ENCODE measurements at regions not wholly inside any gene's neighbourhood (a gene's known extent, or its start where the extent isn't known, plus 50 kb on each side); places are given as distances from the start of the nearest gene placed in this dataset.

DNA sequence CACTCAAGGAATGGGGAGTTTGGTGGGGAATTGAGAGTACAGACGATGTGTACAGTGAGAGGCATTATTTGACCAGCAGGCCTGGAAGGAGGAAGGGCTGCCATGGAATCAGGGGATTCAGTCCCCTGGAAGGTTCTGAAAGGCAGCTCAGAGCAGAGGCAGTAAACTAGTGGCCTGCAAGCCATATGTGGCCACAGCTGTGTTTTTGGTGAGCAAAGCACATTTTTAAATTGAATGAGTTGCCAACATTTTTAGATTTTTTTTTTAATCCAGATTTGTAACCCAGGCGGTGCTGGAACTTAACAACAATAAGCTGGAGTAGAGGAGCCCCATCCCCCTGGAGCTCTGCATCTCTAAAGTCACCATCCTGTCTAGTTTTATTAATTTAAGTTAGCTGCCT, 95.3 kb upstream of the IPO5 start:
- no peak overlapping the region for H2AK5ac ChIP-seq (ENCODE audit: low read depth, low read length)
- H3K4me2 ChIP-seq (ENCODE audit: insufficient read depth in 1 of 2, low read depth in 2 of 2, low read length in 2 of 2) = no peak overlapping the region
- ChIA-PET CTCF (ENCODE audit: partially characterized antibody) (interaction anchor here (0.9 to 5.0 kb wide), 5 partner anchors 10 to 588 kb away, joined by 3 to 82 read pairs (median 3); no protein-coding TSS in a partner anchor), POLR2A (ENCODE audit: partially characterized antibody) (interaction anchor here (0.8 kb wide), 1 partner anchor 284 kb away, joined by 3 read pairs; no protein-coding TSS in a partner anchor)
- H3K4me1 ChIP-seq (replicated peaks in 1 of 4; ENCODE audit: control insufficient read depth in 3 of 4, insufficient read depth in 4 of 4, low read length in 3 of 4) = peaks cover 0 to 2% (median 0%) of the 10 kb centered on the region in 4 experiments; a peak in 2 of 7 replicates
- H4K8ac ChIP-seq (ENCODE audit: extremely low read depth, insufficient read depth, low read length) = no peak overlapping the region
- H2BK20ac ChIP-seq (ENCODE audit: low read length) = no peak overlapping the region
- FAIRE-seq (no peak), DNase-seq (ENCODE audit: low read depth in 1 of 2, low spot score in 2 of 2) (no peak)
- no peak overlapping the region for H4K91ac ChIP-seq (replicated peaks; ENCODE audit: insufficient read length, low read length)
- no peak overlapping the region for H3K14ac ChIP-seq (ENCODE audit: insufficient read length)
- no peak for TF ChIP-seq SP4 (IDR thresholded peaks at IDR 0.05; ENCODE audit: low read length)
- TF ChIP-seq, protein P1, sequence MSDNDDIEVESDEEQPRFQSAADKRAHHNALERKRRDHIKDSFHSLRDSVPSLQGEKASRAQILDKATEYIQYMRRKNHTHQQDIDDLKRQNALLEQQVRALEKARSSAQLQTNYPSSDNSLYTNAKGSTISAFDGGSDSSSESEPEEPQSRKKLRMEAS (IDR thresholded peaks at IDR 0.05) = no peak
- TF ChIP-seq CHD2 (IDR thresholded peaks at IDR 0.05; ENCODE audit: low read length) = no peak
- H3K27me3 ChIP-seq (replicated peaks in 1 of 4; ENCODE audit: control insufficient read depth in 3 of 4, extremely low read depth in 1 of 4, insufficient read depth in 3 of 4, low read length in 3 of 4) = no peaks in the 10 kb centered on the region
- H3K23ac ChIP-seq (ENCODE audit: insufficient read length) = no peak overlapping the region
- no peak overlapping the region for H3K4ac ChIP-seq (replicated peaks; ENCODE audit: insufficient read length, low read depth, low read length)
- no peak overlapping the region for H3K18ac ChIP-seq (ENCODE audit: extremely low read depth, low read length)
- H3K79me2 ChIP-seq (ENCODE audit: control insufficient read depth in 1 of 2, insufficient read depth in 2 of 2, low read length in 2 of 2) = no peaks in the 10 kb centered on the region
- no peak overlapping the region for H3K4me3 ChIP-seq (ENCODE audit: extremely low read depth in 1 of 4, insufficient read depth in 2 of 4, low read depth in 3 of 4, low read length in 4 of 4)
- H3K56ac ChIP-seq (replicated peaks; ENCODE audit: insufficient read length, low read depth, low read length) = no peak overlapping the region
- H3K27ac ChIP-seq (ENCODE audit: low read depth, low read length) = no peak overlapping the region
- no peak overlapping the region for H3K9ac ChIP-seq (replicated peaks in 1 of 4; ENCODE audit: extremely low read depth in 1 of 4, low read depth in 3 of 4, low read length in 3 of 4)
- H3K23me2 ChIP-seq (ENCODE audit: low read depth, low read length) = no peaks in the 10 kb centered on the region
- no peak overlapping the region for H2AFZ ChIP-seq (ENCODE audit: low read length)
- no peaks in the 10 kb centered on the region for H3K79me1 ChIP-seq (ENCODE audit: low read depth, low read length)
- no peak overlapping the region for H2BK5ac ChIP-seq (ENCODE audit: low read depth, low read length)
- H3K9me3 ChIP-seq (ENCODE audit: insufficient read depth in 2 of 2, low read depth in 1 of 2, low read length in 1 of 2) = no peaks in the 10 kb centered on the region
- H4K5ac ChIP-seq (ENCODE audit: insufficient read length, low read depth, low read length) = no peak overlapping the region
- H3K36me3 ChIP-seq (ENCODE audit: control insufficient read depth in 2 of 4, insufficient read depth in 4 of 4, low read length in 3 of 4) = no peaks in the 10 kb centered on the region
- H2BK120ac ChIP-seq (replicated peaks; ENCODE audit: low read depth, low read length) = no peak overlapping the region
- H2BK12ac ChIP-seq (ENCODE audit: low read depth, low read length) = no peak overlapping the region
- no peaks in the 10 kb centered on the region for H4K20me1 ChIP-seq (replicated peaks in 1 of 2; ENCODE audit: control insufficient read depth in 1 of 2, insufficient read depth in 2 of 2, low read length in 2 of 2)
- WGBS, 2 experiments (ENCODE audit: extremely low coverage in 1 of 2, insufficient coverage in 1 of 2, insufficient read length in 1 of 2, insufficient replicate concordance in 2 of 2, low coverage in 1 of 2, low lambda C conversion rate in 2 of 2, missing lambda C conversion rate in 1 of 2) = 67% methylated on average over 2 of the region's 2 CpGs; no CpG with 5 or more reads in 1 of the 2 experiments
- no peak overlapping the region for H2BK15ac ChIP-seq (ENCODE audit: low read length)
